ENCODE measurements at regions not wholly inside any gene's neighbourhood (a gene's known extent, or its start where the extent isn't known, plus 50 kb on each side); places are given as distances from the start of the nearest gene placed in this dataset.

DNA sequence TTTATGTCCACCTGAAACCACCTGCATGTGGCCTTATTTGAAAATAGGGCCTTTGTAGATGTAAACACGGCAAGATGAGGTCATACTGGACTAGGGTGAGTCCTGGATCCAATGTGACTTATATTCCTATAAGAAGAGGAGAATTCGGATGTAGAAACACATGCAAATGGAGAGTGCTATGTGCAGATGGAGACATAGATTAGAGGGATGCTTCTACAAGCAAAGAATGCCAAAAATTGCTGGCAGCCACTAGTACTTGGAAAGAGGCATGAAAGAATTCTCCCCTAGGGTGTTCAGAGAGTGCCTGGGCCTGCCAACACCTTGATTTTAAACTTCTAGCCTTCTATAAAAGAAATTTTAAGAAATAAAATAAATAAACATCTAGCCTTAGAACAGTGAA is 226.1 kb downstream of the RFC3 start:
- Histone ChIP-seq H3K27ac (no peak overlapping the region), H3K9me3 (no peaks in the 10 kb centered on the region), H3K4me3 (no peak overlapping the region), H3K27me3 (no peaks in the 10 kb centered on the region), H3K36me3 (ENCODE audit: low read depth, missing control alignments) (no peaks in the 10 kb centered on the region), H3K4me1 (no peaks in the 10 kb centered on the region)
- WGBS, 2 donors: 88 to 92% methylated on average over 2 of the region's 2 CpGs
- TF ChIP-seq, protein P1, sequence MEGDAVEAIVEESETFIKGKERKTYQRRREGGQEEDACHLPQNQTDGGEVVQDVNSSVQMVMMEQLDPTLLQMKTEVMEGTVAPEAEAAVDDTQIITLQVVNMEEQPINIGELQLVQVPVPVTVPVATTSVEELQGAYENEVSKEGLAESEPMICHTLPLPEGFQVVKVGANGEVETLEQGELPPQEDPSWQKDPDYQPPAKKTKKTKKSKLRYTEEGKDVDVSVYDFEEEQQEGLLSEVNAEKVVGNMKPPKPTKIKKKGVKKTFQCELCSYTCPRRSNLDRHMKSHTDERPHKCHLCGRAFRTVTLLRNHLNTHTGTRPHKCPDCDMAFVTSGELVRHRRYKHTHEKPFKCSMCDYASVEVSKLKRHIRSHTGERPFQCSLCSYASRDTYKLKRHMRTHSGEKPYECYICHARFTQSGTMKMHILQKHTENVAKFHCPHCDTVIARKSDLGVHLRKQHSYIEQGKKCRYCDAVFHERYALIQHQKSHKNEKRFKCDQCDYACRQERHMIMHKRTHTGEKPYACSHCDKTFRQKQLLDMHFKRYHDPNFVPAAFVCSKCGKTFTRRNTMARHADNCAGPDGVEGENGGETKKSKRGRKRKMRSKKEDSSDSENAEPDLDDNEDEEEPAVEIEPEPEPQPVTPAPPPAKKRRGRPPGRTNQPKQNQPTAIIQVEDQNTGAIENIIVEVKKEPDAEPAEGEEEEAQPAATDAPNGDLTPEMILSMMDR (IDR thresholded peaks at IDR 0.05): no peak
- no peak for TF ChIP-seq POLR2A (IDR thresholded peaks at IDR 0.05)
- no peak for DNase-seq
- intact Hi-C loops (cut with DNase I; ENCODE audit: low total_unique reads): no loop called here

DNA sequence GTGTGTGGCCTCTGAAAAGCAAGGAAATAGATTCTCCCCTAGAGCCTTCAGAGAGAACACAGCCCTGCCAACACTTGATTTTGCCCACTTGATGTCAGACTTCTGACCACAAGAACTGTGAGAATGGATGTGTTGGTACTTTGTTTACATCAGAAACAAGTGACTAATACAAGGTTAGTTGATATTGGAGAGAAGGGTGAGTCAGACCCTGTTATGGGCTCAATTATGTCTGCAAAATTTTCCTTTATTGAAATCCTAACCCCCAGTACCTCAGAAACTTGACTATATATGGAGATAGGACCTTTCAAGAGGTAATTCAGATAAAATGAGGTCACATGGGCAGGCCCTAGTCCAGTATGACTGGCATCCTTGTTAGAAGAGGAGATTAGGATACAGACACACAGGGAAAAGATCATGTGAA is 226.7 kb downstream of the RFC3 start:
- Histone ChIP-seq H3K9me3 (no peaks in the 10 kb centered on the region), H3K27ac (no peak overlapping the region), H3K27me3 (no peaks in the 10 kb centered on the region), H3K4me1 (no peaks in the 10 kb centered on the region), H3K4me3 (no peak overlapping the region), H3K36me3 (ENCODE audit: low read depth, missing control alignments) (no peaks in the 10 kb centered on the region)
- intact Hi-C loops (cut with DNase I; ENCODE audit: low total_unique reads): no loop called here
- no peak for DNase-seq
- no peak for TF ChIP-seq POLR2A (IDR thresholded peaks at IDR 0.05)
- TF ChIP-seq, protein P1 (IDR thresholded peaks at IDR 0.05): no peak

DNA sequence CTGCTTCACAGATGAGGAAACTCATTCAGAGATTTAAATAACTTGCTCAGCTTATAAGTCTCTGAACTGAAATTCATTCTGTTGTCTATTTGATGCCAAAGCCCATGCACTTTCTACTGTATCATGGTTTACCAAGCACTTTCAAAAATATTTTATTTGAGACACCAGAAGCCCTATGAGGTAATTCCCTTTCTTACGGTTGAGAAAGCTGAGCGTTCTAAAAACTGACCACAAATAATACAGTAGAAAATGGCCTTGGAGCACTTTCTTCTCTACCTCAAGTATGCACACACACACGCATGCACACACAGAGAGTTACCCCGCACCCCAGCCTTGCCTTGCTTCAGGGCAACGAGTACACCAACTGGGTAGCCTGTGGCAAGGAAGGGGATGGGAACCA is 228.5 kb downstream of the RFC3 start:
- WGBS, 2 donors: 84 to 95% methylated on average over 5 of the region's 5 CpGs
- TF ChIP-seq, protein P1 (IDR thresholded peaks at IDR 0.05): no peak
- no peak for TF ChIP-seq POLR2A (IDR thresholded peaks at IDR 0.05)
- Histone ChIP-seq H3K4me3 (no peak overlapping the region), H3K27me3 (no peaks in the 10 kb centered on the region), H3K9me3 (no peaks in the 10 kb centered on the region), H3K27ac (no peak overlapping the region), H3K36me3 (ENCODE audit: low read depth, missing control alignments) (no peaks in the 10 kb centered on the region), H3K4me1 (no peaks in the 10 kb centered on the region)
- intact Hi-C loops (cut with DNase I; ENCODE audit: low total_unique reads): no loop called here
- no peak for DNase-seq

DNA sequence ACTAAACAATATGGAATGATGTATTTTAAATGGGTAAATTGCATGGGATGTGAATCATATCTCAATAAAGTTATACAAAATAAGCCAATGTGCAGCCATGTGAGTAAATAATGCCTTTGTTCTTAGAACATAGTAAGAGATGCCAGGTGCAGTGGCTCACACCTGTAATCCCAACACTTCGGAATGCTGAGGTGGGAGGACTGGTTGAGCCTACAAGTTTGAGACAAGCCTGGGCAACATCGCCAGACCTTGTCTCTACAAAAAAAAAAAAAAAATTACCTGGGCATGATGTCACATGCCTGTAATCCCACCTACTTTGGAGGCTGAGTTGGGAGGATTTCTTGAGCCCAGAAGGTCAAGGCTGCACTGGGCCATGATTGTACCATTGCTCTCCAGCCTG is 230.7 kb downstream of the RFC3 start:
- intact Hi-C loops (cut with DNase I; ENCODE audit: low total_unique reads): no loop called here
- TF ChIP-seq, protein P1 (IDR thresholded peaks at IDR 0.05): no peak
- TF ChIP-seq POLR2A (IDR thresholded peaks at IDR 0.05): no peak
- DNase-seq: no peak
- no peak overlapping the region for H3K27ac ChIP-seq
- H3K36me3 ChIP-seq (ENCODE audit: low read depth, missing control alignments): no peaks in the 10 kb centered on the region
- no peak overlapping the region for H3K4me3 ChIP-seq
- WGBS, 2 donors: 88 to 91% methylated on average over 2 of the region's 2 CpGs
- no peaks in the 10 kb centered on the region for H3K4me1 ChIP-seq
- no peaks in the 10 kb centered on the region for H3K9me3 ChIP-seq
- no peaks in the 10 kb centered on the region for H3K27me3 ChIP-seq

DNA sequence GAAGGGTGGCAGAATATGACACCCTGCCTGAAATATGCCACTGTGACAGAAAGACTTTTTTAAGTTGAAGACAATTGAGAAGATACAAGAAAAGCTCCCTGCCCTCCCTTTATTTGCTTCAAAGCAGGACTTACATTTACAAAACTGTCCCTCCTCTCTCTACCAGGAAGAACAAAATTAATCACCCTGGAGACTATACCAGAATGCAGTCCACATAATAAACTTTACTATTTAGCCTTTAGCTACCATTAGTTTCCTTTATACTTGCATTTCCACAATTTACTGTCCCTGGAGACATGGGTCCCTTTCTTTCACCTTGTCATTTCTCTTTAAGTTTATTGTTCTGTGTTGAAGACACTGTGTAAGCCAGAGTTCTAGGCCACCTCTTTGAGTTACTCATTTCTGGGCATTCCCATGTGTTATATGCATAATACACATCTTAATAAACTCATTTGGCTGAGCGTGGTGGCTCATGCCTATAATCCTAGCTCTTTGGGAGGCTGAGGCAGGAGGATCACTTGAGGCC is 238.8 kb downstream of the RFC3 start:
- no peaks in the 10 kb centered on the region for H3K4me1 ChIP-seq
- intact Hi-C loops (cut with DNase I; ENCODE audit: low total_unique reads): no loop called here

More for the DNA sequence above, 238.8 kb downstream of the RFC3 start:
- Histone ChIP-seq H3K27me3 (no peaks in the 10 kb centered on the region), H3K27ac (no peak overlapping the region), H3K36me3 (ENCODE audit: low read depth, missing control alignments) (no peaks in the 10 kb centered on the region), H3K9me3 (no peaks in the 10 kb centered on the region), H3K4me3 (no peak overlapping the region)
- no peak for DNase-seq
- 90 to 93% methylated on average over 1 of the region's 1 CpG for WGBS, 2 donors
- TF ChIP-seq, protein P1 (IDR thresholded peaks at IDR 0.05): no peak
- no peak for TF ChIP-seq POLR2A (IDR thresholded peaks at IDR 0.05)

All from testis (tissue), 2 donors.